ENCODE measurements at regions not wholly inside any gene's neighbourhood (a gene's known extent, or its start where the extent isn't known, plus 50 kb on each side); places are given as distances from the start of the nearest gene placed in this dataset.

DNA sequence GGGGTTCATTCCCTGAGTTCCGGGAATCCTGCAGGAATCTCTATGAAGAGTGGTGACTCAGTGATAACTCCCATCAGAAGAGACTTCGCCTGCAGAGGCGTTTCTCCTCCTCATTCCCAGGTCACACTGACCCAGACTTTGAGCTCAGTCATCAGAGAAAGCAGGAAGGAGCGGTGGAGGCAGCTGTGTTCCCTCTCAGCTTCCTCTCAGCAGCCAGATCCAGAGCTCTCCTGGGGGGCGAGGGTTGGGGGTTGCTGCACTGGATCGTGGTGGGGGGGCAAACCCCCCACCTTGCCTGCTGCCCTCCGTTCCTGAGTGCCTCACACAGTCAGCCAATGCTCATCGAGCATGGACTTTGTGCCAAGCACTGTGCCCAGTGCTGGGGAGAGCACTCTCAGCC lies 271.2 kb downstream of the CBLN1 start:
- H2AFZ ChIP-seq (ENCODE audit: insufficient read depth, low read depth, low read length, poor library complexity, severe bottlenecking), result no peak overlapping the region
- ATAC-seq (ENCODE audit: low read depth), result no peak
- no peaks in the 10 kb centered on the region for H3K27me3 ChIP-seq (replicated peaks in 1 of 4; ENCODE audit: control extremely low read depth in 1 of 4, control insufficient read depth in 3 of 4, insufficient read depth in 4 of 4, low read length in 3 of 4)
- H3K9ac ChIP-seq (ENCODE audit: low read length), result no peak overlapping the region
- peaks cover 0 to 28% (median 0%) of the 10 kb centered on the region in 3 donors for H3K9me3 ChIP-seq (ENCODE audit: control extremely low read depth in 1 of 3, control insufficient read depth in 2 of 3, insufficient read depth in 1 of 3, low read length in 2 of 3)
- WGBS (ENCODE audit: insufficient coverage), result 77% methylated on average over 6 of the region's 8 CpGs
- no peaks in the 10 kb centered on the region for H3K79me2 ChIP-seq (ENCODE audit: control insufficient read depth, insufficient read depth, low read length)
- H3K4me2 ChIP-seq (replicated peaks; ENCODE audit: low read depth, low read length, poor library complexity, severe bottlenecking), result no peak overlapping the region
- H3K36me3 ChIP-seq (replicated peaks in 1 of 2; ENCODE audit: control extremely low read depth in 1 of 2, control insufficient read depth in 1 of 2, extremely low read depth in 1 of 2, insufficient read depth in 2 of 2, low read length in 1 of 2), result no peaks in the 10 kb centered on the region
- no peaks in the 10 kb centered on the region for H3K4me1 ChIP-seq (ENCODE audit: control insufficient read depth in 2 of 2, insufficient read depth in 2 of 2, low read length in 2 of 2)
- ChIA-PET POLR2A (no interaction called here), CTCF (no interaction called here)
- H3K4me3 Mint-ChIP-seq, result no peak overlapping the region
- DNase-seq, result no peak
- intact Hi-C loops (cut with micrococcal nuclease), result no loop called here
- peaks cover 2% of the 10 kb centered on the region for H3K9me3 Mint-ChIP-seq (ENCODE audit: insufficient read depth)
- H4K20me1 ChIP-seq (ENCODE audit: control insufficient read depth, insufficient read depth, low read length, poor library complexity, severe bottlenecking), result no peaks in the 10 kb centered on the region
- no peak overlapping the region for H3K27ac Mint-ChIP-seq
- H3K4me1 Mint-ChIP-seq, result no peaks in the 10 kb centered on the region
- H3K27ac ChIP-seq (ENCODE audit: low read length in 2 of 2), result no peak overlapping the region
- no peak for TF ChIP-seq EZH2 (IDR thresholded peaks at IDR 0.05; ENCODE audit: borderline replicate concordance, insufficient read depth, low read depth, low read length, poor library complexity, severe bottlenecking)
- TF ChIP-seq, protein P1, sequence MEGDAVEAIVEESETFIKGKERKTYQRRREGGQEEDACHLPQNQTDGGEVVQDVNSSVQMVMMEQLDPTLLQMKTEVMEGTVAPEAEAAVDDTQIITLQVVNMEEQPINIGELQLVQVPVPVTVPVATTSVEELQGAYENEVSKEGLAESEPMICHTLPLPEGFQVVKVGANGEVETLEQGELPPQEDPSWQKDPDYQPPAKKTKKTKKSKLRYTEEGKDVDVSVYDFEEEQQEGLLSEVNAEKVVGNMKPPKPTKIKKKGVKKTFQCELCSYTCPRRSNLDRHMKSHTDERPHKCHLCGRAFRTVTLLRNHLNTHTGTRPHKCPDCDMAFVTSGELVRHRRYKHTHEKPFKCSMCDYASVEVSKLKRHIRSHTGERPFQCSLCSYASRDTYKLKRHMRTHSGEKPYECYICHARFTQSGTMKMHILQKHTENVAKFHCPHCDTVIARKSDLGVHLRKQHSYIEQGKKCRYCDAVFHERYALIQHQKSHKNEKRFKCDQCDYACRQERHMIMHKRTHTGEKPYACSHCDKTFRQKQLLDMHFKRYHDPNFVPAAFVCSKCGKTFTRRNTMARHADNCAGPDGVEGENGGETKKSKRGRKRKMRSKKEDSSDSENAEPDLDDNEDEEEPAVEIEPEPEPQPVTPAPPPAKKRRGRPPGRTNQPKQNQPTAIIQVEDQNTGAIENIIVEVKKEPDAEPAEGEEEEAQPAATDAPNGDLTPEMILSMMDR (IDR thresholded peaks at IDR 0.05), result no peak
- no peaks in the 10 kb centered on the region for H3K27me3 Mint-ChIP-seq
- no peak overlapping the region for H3K4me3 ChIP-seq (ENCODE audit: control extremely low read depth in 1 of 5, extremely low read depth in 1 of 5, insufficient read depth in 1 of 5, low read depth in 2 of 5, low read length in 4 of 5)

DNA sequence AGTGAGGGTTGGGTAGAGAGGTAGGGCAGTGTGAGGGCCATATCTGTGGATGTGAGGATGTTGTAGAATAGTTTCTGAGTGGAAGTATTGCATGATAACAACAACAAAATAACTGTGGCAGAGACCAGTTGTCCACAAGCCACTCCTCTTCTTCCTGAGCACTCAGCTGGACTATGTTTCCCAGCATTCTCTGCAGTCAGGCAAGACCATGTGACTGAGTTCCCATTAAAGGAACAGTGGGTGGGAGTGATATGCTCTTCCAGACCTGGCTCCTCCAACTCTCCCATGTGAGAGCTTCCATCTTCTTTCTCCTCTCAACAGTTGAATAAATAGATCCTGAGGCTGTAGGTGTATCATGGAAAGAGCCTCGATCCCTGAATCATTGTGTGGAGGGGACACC lies 272.4 kb downstream of the CBLN1 start:
- Histone ChIP-seq H3K27me3 (replicated peaks in 1 of 4; ENCODE audit: control extremely low read depth in 1 of 4, control insufficient read depth in 3 of 4, insufficient read depth in 4 of 4, low read length in 3 of 4) (no peaks in the 10 kb centered on the region), H3K4me2 (replicated peaks; ENCODE audit: low read depth, low read length, poor library complexity, severe bottlenecking) (no peak overlapping the region), H2AFZ (ENCODE audit: insufficient read depth, low read depth, low read length, poor library complexity, severe bottlenecking) (no peak overlapping the region), H3K9ac (ENCODE audit: low read length) (no peak overlapping the region), H3K79me2 (ENCODE audit: control insufficient read depth, insufficient read depth, low read length) (no peaks in the 10 kb centered on the region), H3K27ac (ENCODE audit: low read length in 2 of 2) (no peak overlapping the region), H4K20me1 (ENCODE audit: control insufficient read depth, insufficient read depth, low read length, poor library complexity, severe bottlenecking) (no peaks in the 10 kb centered on the region), H3K9me3 (ENCODE audit: control extremely low read depth in 1 of 3, control insufficient read depth in 2 of 3, insufficient read depth in 1 of 3, low read length in 2 of 3) (peaks cover 0 to 22% (median 0%) of the 10 kb centered on the region in 3 donors), H3K36me3 (replicated peaks in 1 of 2; ENCODE audit: control extremely low read depth in 1 of 2, control insufficient read depth in 1 of 2, extremely low read depth in 1 of 2, insufficient read depth in 2 of 2, low read length in 1 of 2) (no peaks in the 10 kb centered on the region), H3K4me1 (ENCODE audit: control insufficient read depth in 2 of 2, insufficient read depth in 2 of 2, low read length in 2 of 2) (no peaks in the 10 kb centered on the region), H3K4me3 (ENCODE audit: control extremely low read depth in 1 of 5, extremely low read depth in 1 of 5, insufficient read depth in 1 of 5, low read depth in 2 of 5, low read length in 4 of 5) (no peak overlapping the region)
- peaks cover 2% of the 10 kb centered on the region for H3K9me3 Mint-ChIP-seq (ENCODE audit: insufficient read depth)
- ATAC-seq (ENCODE audit: low read depth) (no peak), DNase-seq (no peak)
- ChIA-PET POLR2A (no interaction called here), CTCF (no interaction called here)
- no peaks in the 10 kb centered on the region for H3K27me3 Mint-ChIP-seq
- intact Hi-C loops (cut with micrococcal nuclease), result no loop called here
- no peaks in the 10 kb centered on the region for H3K4me1 Mint-ChIP-seq
- H3K4me3 Mint-ChIP-seq, result no peak overlapping the region
- H3K27ac Mint-ChIP-seq, result no peak overlapping the region
- no CpG with 5 or more reads among the region's 1 CpG for WGBS (ENCODE audit: insufficient coverage)
- TF ChIP-seq, protein P1 (IDR thresholded peaks at IDR 0.05), result no peak
- no peak for TF ChIP-seq EZH2 (IDR thresholded peaks at IDR 0.05; ENCODE audit: borderline replicate concordance, insufficient read depth, low read depth, low read length, poor library complexity, severe bottlenecking)

Measured in B cell (primary cell).